Right renal cortex interstitium (tissue), 3 donors: ENCODE measurements at regions not wholly inside any gene's neighbourhood (a gene's known extent, or its start where the extent isn't known, plus 50 kb on each side); places are given as distances from the start of the nearest gene placed in this dataset.
"Not testable (repeated sequence)": the region's sequence is repeated elsewhere in the genome, so short reads cannot be mapped to it uniquely, and the experiment has no call there.

Experiments used
- DNase-seq, 3 donors: peaks; one replicate each; pipeline ENCODE4 v3.0.0-alpha.2; 2013; ENCODE audit warnings: low read depth in 3 of 3, low spot score in 2 of 3

- DNase-seq: no peak
Observed at GRCh38 chr7:81446212-81446611, 323.6 kb downstream of the HGF start.

- DNase-seq: no peak
Observed at GRCh38 chr7:81445462-81445861, 324.4 kb downstream of the HGF start.

GRCh38 chr7:81441750-81442149 is 328.1 kb downstream of the HGF start:
- no peak for DNase-seq

- DNase-seq: no peak
Observed at GRCh38 chr7:81439591-81439990, 330.3 kb downstream of the HGF start.

GRCh38 chr7:81437160-81437559 is 332.7 kb downstream of the HGF start:
- DNase-seq: not testable (repeated sequence)

GRCh38 chr7:81433692-81434331 is 336.0 kb downstream of the HGF start:
- no peak for DNase-seq

- DNase-seq: no peak
Observed at GRCh38 chr7:81433206-81433605, 336.6 kb downstream of the HGF start.

GRCh38 chr7:81430761-81431160 is 339.1 kb downstream of the HGF start:
- no peak for DNase-seq

GRCh38 chr7:81430150-81430549 is 339.7 kb downstream of the HGF start:
- DNase-seq: no peak

- no peak for DNase-seq
Observed at GRCh38 chr7:81427461-81427860, 342.4 kb downstream of the HGF start.

GRCh38 chr7:81420526-81421226 is 349.2 kb downstream of the HGF start:
- no peak for DNase-seq

- no peak for DNase-seq
Observed at GRCh38 chr7:81419731-81420130, 350.1 kb downstream of the HGF start.

GRCh38 chr7:81416659-81417058 is 353.2 kb downstream of the HGF start:
- no peak for DNase-seq

- no peak for DNase-seq
Observed at GRCh38 chr7:81415181-81415580, 354.7 kb downstream of the HGF start.

GRCh38 chr7:81414411-81414810 is 355.4 kb downstream of the HGF start:
- DNase-seq: no peak

GRCh38 chr7:81410471-81411117 is 359.3 kb downstream of the HGF start:
- DNase-seq: no peak

GRCh38 chr7:81408728-81409127 is 361.1 kb downstream of the HGF start:
- no peak for DNase-seq

GRCh38 chr7:81407094-81407493 is 362.8 kb downstream of the HGF start:
- no peak for DNase-seq

GRCh38 chr7:81404669-81405068 is 365.2 kb downstream of the HGF start:
- DNase-seq: no peak

- peak in 1 of 3 donors; percentile 10 for DNase-seq
Observed at GRCh38 chr7:81402227-81402626, 367.6 kb downstream of the HGF start.

GRCh38 chr7:81399471-81399870 is 370.4 kb downstream of the HGF start:
- no peak for DNase-seq

- no peak for DNase-seq
Observed at GRCh38 chr7:81394029-81394428, 375.8 kb downstream of the HGF start.
